GM13977 (cell line): ENCODE measurements at regions not wholly inside any gene's neighbourhood (a gene's known extent, or its start where the extent isn't known, plus 50 kb on each side); places are given as distances from the start of the nearest gene placed in this dataset.

ENCODE experiments used
- DNase-seq: peaks from one replicate; pipeline ENCODE4 v3.0.0; 2012; ENCODE audit warnings: low spot score
- CTCF ChIP-seq: IDR thresholded peaks from 2 replicates; pipeline ENCODE4 v1.5.1; 2012; ENCODE audit warnings: mild to moderate bottlenecking, control low read depth; ENCODE audit not compliant: insufficient read depth; ENCODE audit errors: extremely low read depth, missing control alignments
- in situ Hi-C: fragments of 300-500 bp; cut with MboI; formaldehyde crosslinking; loops from one replicate; pipeline ENCODE4 v1.12.0; 2022; ENCODE audit warnings: low sequenced_read_pairs, low pct_unique_long_range_greater_than_20kb, mixed read lengths, inconsistent platforms; ENCODE audit not compliant: unreplicated experiment

- in situ Hi-C loops = no loop called here
- DNase-seq = no peak
- TF ChIP-seq CTCF = no peak
Observed at GRCh38 chr4:4594285-4594920, 52.6 kb upstream of the STX18 start.

GRCh38 chr4:4593596-4594284, 51.9 kb upstream of the STX18 start:
- TF ChIP-seq CTCF = no peak
- in situ Hi-C loops = no loop called here
- DNase-seq = no peak

GRCh38 chr4:4592414-4592813, 50.6 kb upstream of the STX18 start:
- DNase-seq = no peak
- in situ Hi-C loops = no loop called here
- no peak for TF ChIP-seq CTCF
